ENCODE measurements at regions not wholly inside any gene's neighbourhood (a gene's known extent, or its start where the extent isn't known, plus 50 kb on each side); places are given as distances from the start of the nearest gene placed in this dataset.

DNA sequence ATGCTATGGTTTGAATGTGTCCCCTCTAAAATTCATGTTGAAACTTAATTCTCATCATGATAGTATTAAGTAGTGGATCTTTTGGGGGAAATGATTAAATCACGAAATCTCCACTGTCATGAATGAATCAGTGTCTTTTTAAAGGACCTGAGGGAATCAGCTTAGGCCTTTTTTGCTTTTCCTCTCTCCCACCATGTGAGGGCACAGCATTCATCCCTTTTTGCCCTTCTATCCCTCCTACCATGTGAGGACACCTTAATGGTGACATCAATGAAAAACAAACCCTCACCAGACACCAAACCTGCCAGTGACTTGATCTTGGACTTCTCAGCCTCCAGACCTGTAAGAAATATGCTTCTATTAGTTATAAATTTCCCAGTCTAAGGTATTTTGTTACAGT is 247.1 kb upstream of the UBE2E3 start:
- DNase-seq, result no peak

DNA sequence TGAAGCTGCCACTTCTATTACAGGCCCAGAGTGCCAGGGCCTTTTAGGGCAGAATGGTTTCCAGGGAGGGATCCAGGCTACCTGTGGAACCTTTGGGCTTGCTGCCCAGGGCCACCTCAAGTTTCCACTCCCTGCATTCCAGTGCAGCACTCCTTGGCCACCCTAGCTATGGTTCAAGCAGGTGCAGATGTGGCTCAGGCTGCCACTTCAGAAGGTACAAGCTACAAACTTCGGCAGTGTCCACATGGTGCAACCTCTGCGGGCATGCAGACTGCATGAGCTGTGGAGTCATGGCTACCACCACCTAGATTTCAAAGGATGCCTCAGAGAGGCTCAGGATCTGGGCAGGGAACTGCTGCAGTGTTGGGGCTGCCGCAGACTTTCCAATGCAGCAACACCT is 248.1 kb upstream of the UBE2E3 start:
- DNase-seq, result no peak

DNA sequence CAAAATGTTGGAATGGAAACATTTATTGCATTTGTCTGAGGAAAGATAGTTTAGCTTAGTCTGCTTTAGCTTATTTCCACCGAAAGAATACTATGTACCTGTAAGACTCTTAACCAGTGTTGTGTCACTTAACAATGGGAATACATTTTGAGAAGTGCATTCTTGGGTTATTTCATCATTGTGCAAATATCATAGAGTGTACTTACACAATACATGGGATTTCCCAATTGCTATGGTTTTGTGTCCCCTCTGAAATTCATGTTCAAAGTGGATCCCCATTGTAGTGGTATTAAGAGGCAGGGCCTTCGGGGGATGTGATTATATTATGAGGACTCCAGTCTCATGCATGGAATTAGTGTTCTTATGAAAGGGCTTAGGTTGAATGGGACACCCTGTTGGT is 249.4 kb upstream of the UBE2E3 start:
- DNase-seq, result no peak

DNA sequence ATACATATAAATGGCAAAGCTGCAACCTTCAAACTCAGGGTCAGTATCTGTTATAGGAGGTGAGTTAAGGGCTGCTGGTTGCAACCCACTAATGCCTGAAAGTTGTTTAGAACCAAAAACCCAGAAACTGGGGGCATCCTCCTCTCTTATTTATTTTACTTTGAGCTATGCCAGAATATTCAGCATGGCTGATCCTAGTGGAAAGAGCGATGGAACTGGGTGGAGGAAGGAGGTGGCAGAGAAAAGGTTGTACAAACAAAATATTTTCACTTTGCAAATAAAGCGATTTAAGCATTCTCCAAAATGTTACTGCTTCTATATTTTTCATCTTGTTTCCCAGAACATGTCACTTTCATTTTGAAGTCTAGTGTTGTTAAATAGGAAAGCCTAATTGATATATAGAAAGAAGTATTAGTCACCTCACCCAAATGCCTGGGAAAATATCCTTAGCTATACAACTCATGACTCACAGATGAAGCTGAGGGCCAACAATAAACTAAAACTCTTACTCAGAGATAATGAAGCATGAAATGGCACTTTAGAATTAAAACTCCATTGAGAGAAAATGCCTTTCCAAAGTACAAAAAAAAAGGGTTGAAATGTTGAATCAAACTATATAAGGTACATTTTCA is 251.4 kb upstream of the UBE2E3 start:
- no peak for DNase-seq

DNA sequence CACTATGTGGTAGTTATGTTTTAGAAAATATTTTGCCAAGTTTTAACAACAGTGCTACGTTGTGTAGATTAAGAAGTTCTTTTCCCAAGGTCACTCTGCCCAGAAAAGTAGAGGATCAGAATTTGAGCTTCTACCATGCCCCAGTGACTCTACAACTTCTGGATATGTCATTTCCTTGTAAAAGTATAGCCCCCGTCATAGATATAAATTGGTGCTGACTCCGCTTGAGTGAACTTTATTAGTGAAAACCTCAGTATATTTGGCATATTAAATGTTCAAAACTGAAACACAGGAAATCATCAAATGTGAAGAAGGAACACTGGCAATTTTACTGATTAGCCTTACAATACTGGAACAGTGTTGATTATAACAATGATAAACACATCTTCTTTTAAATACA is 256.7 kb upstream of the UBE2E3 start:
- no peak for DNase-seq

DNA sequence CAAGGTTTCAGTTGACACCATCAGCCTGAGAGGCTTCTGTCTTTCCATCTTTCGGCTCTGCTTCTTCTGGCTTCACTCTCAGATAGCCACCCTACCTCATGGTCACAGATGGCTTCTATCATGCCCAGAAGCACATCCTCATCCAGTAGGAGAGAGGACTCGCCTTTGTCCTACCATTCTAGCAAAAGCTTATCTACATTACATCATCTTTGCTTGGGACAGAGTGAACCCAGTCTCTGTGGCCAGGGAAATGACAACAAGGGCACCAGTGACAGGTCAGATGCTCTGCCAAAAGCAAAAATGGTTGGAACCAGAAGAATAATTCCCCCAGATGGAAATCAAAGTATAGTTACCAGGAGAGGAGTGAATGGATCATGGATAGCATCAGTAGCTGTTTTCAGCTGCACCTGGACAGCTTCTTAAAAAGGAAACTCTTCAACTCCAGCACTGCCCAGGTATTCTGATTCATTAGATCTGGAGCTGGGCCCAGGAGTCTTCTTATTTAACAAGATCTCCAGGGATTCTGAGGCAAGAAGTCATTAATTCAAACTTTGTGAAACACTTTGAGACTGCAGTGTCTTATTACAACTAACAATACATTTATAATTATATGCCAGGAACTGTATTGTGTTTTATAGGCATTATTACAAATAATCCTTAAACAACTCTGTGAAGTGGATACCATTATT is 257.7 kb upstream of the UBE2E3 start:
- DNase-seq, result no peak

DNA sequence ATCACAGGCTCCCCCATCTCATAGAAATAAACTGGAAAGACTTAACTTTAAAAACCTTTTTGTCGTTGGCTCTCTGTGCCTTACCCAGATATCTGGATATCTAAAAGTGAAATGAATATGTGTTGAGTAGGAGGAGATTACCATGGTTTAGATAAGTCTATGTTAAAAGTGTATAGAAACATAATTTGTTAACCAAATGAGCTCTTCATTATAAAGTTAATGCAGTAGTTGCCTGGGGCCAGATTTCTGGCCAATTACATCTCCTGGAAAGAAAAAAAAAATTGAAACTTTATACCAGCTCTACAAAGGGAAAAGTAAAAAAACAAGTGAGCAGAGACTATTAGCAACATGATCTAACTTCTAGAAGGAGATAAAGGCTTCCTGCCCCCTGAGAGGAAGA is 259.6 kb upstream of the UBE2E3 start:
- DNase-seq, result no peak

DNA sequence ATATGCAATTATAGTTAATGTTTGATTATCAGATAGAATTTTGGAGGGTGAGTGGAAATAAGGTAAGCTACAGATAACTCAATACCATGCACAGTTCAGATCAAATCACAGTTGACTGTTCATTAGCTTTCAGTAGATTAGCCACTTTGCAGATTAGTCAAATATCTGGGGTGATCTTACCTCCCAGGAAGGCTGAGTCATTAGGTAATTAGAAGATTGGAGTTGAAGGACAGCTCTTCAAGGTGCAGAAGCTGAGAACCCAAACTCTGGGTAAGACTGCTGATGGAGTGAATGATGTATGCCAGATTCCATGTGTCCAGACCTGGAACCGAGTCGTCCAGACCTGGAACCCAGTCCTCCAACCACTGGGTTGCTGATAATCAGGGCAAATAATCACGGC is 262.8 kb upstream of the UBE2E3 start:
- DNase-seq, result no peak

DNA sequence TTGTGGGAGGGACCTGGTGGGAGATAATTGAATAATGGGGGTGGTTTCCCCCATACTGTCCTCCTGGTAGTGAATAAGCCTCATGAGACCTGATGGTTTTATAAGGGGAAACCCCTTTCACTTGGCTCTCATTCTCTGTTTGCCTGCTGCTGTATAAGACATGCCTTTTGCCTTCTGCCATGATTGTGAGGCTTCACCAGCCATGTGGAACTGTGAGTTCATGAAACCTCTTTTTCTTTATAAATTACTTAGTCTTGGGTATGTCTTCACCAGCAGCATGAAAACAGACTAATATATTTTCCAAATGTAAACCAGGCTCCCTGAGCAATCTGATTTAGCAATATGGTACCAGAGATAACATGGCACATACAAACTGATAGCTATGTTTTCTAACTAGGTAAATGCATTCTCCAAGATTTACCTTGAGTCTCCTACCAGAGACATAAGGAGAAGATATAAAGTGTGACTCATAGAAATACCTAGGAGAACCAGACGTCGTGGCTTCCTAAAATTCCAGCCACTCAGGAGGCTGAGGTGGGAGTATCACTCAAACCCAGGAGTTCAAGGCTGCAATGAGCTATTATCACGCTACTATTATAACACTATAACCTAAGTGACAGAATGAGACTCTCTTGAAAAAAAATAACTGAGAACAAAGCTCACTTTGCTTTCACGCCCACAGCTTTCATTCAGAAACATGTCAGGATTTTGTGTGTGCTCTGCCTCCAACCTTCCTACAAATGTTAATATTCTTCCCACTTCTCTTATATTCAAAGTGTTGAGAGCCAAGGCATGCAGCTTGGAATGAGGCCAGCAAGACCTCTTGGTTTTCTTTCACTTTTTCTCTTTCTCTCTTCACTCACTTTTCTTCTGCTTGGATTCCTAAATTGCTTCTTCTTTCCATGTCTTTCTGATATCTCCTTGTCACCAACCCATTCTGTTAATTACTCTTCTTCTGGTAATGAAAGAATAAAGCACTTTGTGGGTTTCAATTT is 263.9 kb upstream of the UBE2E3 start:
- DNase-seq, result no peak

DNA sequence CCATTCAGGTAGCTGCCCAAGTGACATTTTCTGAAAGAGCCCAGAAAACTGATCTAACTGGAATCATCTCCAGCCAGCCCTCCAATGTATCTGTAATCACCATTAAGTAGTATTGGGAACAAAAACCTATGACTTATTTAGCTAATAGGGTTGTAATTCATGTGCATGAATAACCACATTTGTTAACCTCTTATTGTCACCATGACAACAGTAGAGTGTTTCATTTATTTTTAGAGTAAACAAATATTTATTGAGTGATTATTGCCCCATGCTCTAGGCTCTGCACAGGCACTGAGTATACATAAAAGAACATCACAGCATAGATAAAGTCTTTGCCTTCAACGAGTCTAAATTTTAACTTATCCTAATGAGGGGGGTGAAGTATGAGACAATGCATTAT is 265.4 kb upstream of the UBE2E3 start:
- no peak for DNase-seq

DNA sequence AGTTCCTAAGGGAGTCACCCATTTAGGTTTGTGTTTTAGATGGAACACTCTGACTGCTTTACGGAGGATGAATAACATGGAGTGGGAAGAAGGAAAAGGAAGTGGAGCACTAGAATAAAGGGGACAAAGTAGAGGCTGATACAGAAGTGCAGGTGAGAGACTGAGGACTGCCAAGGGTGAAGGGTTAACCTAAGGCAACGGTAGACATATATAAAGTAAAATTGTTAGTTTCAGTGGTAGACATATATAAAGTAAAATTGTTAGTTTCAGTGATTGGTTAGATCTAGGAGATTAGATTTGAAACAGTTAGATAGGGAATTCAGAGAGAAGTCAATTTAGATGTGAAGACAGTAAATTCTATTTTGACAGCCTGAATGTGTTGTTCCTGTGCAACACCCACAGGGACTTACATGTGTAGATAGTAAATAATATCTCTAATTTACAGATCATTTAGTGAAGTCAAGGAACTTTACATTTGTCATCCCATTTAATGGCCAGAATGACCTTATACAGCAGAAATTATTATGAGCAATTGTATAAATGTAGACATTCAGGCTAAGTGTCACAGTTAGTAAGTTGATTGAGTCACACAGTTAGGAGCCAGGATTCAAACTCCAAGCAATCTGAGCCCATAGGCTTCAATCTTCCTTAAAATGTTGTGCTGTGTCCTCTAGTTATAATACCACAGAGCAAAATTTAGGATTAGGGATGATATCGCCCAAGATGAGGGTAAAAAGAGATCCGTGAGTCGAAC is 270.8 kb upstream of the UBE2E3 start:
- no peak for DNase-seq

DNA sequence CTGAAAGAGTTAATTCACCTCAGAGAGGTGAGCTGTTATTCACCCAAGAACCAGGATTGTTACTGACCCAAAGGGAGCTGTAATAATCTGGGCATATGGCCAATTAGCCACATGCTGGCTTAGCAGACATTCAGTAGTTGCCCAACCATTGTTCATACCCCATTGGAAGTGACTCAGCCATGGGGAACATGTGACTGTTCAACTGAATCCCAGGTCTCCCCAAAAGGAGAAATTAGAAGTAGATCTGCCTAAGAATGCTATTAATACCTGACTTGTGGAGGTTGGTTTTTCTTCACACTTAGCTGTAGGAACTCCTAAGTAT is 272.6 kb upstream of the UBE2E3 start:
- DNase-seq, result no peak

DNA sequence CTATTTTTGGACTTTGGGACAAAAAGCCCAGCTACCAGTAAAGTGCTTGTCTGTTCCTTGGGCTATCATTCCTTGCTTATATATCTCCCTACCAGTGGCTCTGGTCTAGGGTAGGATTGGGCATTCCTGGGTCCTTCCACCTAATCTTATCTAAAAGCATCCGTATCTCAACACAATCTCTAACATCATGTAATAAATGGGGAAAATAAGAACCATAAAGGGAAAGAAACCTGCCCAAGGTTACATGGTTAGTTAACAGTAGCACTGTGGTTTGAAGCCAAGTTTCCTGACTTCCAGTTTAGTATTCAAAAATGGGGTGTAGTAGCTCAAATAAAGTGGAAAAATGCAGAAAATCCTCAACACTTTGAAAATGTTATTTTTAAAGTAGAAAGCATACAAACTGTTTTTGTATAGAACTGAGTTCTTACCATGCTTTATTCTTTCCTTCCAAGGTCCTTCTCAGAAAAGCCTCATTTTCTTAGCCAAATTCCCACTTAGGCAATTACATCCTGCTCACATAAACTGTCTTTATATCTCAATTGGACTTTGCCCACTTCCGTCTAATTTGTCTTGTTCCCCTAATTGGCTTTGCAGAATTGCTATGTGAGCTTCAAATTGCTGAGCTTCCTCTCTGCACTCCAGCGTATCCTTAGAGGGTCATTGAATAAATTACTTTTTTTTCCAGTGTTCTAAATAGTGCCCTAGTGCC is 273.1 kb upstream of the UBE2E3 start:
- no peak for DNase-seq

DNA sequence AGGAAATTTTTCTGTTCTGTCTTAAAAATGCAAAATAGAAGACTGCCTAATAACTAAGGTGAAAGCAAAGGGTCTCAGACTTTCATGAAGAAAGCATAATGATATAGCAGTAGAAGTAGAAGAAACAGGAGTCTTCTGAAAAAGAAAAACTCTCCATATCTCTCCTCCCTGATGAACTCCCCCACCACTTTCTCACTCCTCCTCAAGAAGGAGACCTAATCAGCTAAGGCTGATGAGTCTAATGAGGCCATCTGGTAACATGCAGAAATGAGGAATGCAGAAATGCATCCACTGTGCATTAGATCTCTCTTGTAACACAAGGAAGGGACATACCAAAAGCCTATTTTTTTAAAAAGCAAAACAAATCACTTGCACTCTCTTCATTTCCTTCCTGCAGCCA is 273.7 kb upstream of the UBE2E3 start:
- no peak for DNase-seq

DNA sequence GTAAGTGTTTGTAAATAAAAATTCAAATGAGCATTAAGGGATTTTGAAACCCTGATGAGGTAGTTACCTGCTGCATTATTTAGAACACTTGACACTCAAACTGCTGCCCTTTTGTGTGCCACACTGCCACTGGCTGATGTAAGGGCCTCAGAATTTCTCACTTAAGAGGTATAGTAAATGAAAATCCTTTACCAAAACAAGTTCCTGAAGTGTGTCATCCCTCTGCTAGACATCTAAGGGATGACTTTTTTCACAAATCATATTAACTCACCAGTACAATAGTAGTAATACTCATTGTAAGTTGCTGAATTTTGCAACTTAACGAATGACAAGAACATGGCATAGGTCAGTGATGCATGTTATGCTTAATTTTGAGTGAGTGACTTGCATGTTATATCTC is 274.9 kb upstream of the UBE2E3 start:
- no peak for DNase-seq

DNA sequence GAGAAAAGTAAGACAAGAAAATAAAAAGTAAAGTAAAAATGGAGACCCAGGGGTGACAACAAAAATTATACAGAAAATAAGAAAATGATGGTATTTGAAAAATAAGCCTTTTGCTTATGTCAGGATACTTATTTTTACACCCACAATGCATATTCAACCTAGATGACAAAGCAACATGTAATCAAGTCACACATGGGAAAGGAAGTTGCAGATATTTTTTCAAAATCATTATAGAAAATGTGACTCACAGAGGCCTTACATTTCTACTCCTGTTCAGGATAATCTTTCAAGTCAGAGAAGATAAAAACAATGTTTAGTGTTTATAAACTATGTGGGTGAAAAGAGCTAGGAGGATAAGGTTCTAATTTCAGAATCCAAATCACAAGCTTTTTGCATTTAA is 275.3 kb upstream of the UBE2E3 start:
- DNase-seq, result no peak

DNA sequence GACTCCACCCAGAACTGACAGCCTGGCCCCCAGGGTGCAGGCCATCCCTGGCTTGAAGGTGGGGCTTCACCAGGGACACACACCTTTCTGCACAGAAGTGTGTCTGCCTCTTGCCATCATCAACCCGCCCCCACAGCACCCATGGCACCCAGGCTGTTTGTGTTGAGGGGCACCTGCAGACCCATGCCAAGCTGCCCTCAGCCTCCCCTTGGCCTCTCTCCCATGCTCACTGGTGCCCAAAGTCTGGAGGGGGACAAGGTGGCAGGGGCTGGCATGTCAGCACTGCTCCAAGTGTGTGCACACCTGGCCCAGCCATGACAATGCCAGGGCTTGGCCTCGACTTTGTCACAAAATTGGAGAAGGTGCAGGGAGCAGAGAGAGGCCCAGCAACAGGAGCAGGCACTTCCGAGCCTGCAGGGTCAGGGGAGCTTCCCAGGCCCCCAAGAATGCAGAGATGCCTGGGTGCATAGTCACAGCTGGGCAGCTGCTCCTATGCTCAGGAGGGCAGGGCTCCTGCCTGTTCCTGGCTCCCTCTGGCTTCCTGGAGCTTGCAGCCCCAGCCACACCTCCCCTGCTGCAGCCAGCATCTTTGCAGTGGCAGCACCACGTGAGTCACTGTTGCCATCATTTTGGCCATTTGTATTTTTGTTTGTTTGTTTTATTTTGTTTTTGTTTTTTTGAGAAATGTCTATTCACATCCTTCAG is 280.6 kb upstream of the UBE2E3 start:
- no peak for DNase-seq

DNA sequence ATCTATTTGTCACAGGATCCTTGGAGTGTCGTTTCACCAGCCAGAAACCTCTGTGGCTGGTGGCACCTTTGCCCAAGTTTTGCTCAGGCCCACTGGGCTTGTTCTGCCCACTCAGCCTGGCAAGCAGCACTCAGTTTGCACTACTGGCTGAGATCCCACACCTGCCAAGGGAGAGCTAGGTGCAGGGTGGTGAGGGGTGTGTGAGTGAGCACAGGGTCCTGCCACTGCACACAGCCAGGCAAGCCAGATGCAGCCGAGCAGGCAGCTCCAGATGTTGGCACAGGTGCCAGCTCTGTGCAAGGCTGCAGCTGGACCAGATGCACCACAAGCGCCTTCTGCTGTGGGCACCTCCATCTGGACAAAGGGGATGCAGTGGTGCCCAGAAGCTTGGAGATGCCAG is 281.7 kb upstream of the UBE2E3 start:
- no peak for DNase-seq

DNA sequence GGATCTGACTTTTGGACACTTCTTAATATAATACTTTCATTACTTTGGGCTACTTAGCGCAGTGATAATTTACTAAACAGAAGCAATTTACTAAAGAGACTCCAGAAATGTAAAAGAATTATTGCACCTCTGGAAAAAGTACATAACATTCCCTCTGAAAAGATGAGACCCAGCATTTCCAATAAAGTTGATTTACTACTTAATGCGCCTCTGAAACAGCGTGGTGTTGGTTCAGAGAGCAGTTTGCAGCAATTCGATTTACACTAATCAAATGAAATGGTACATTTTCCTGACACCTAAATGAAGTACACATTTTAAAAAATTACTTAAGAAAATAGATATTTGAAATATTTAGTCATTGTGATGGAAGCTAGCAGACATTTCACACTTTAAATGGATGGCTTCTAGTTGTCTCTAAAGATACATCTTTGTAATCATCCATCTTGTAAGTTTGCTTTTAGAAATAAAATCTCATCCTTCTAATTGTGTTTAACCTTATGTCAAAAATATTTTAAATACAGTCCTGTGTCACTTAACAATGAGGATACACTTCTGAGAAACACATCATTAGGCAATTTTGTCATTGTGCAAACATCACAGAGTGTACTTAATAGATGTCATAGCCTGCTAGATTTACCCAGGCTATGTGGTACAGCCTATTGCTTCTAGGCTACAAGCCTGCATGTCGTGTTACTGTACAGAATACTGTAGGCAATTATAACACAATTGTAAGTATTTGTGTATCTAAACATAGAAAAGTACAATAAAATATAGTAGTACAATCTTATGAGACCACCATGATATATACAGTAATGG is 284.6 kb upstream of the UBE2E3 start:
- DNase-seq, result no peak

DNA sequence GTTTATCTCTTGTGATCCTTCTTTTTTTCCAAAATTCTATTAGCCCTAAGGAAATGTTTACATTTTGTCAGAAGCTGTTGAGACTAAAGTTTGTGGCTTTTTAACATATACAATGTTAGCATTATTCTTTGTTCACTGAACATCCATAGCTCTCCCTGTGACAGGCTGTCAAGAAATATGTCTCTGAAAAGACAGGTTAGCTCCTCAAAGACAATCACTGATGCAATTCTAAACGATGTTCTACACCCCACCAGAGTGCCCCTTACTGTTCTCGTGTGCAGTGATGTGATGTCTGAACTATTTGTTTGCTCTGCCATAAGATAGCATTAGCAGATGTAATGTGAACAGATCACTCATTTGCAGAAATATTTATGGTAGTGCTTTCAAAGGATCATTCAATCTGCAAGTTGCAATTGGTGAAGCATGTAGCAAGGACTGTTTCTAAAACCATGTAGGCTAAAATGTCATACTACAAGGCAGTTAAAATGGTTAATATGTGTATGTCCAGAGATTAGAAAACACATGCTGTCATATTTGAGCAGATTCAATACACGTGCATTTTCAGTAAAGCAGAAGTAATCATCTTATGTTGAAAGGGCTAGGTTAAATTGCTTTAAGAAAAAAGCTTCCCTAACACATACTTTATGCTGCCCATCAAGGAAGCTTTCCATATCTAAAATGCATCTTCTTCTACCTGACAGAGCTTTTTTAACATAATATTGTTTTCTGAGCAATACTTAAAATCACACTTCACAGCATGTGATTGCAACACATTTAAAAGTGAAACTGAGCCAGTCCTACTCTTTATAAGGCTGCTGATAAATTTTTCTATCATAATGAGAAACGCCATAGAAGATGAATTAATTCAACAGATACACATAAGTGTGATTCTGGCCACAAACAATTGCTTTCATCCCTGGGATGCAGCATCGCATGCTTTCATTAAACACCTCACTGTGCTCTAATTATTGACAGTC is 285.7 kb upstream of the UBE2E3 start:
- DNase-seq, result no peak
